MM.1S (cell line): ENCODE measurements at regions not wholly inside any gene's neighbourhood (a gene's known extent, or its start where the extent isn't known, plus 50 kb on each side); places are given as distances from the start of the nearest gene placed in this dataset.
"Not testable (repeated sequence)": the region's sequence is repeated elsewhere in the genome, so short reads cannot be mapped to it uniquely, and the experiment has no call there.

Experiments
- CTCF ChIP-seq: fragments of 300-600 bp; sonication (generic); IDR thresholded peaks from 2 replicates; pipeline ENCODE4 v1.5.1; 2016; ENCODE audit warnings: antibody characterized with exemption, low read length, mixed read lengths
- EZH2 ChIP-seq: fragments of 300-600 bp; sonication (generic); optimal IDR thresholded peaks from 2 replicates; pipeline ENCODE3; 2017; ENCODE audit warnings: low read depth, mild to moderate bottlenecking, antibody characterized with exemption, low read length, mixed read lengths
- EZH2phosphoT487 ChIP-seq: fragments of 300-600 bp; sonication (generic); IDR thresholded peaks from 2 replicates; pipeline ENCODE4 v1.6.1; 2018; ENCODE audit warnings: antibody characterized with exemption, low read length

- not testable (repeated sequence) for TF ChIP-seq CTCF, EZH2, EZH2phosphoT487
Measured at GRCh38 chr15:84390324-84390723, 154.8 kb downstream of the GOLGA6L4 start.
